ENCODE measurements at regions not wholly inside any gene's neighbourhood (a gene's known extent, or its start where the extent isn't known, plus 50 kb on each side); places are given as distances from the start of the nearest gene placed in this dataset.

DNA sequence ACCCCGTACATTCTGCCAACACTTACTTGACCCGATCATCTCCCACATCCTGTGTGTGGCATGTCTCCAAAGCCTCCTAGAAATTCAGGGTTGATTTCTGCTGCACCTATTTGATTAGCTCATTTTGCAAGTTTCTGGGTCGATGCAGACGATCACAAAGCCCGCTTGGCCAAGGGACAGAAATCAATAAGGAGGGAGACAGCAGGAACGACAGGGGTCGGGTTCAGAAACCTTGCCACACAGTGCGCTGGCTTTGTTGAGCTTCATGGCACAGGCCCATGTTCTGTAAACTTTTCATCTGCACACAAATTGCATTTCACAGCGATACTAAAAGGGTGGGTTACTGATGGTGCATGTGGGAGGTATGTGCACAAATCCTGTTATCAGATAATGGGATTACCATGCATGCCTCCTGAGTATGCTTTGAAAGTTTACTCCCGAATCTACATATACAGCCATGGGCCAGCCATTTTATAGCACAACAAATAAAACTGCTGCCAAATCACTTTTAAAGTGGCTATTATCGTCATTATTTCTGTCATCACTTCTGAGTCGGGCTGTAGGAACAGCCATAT is 95.9 kb upstream of the ATP11B start:
- H3K9me2 ChIP-seq (ENCODE audit: insufficient read depth) = no peaks in the 10 kb centered on the region
- no peak for DNase-seq
- POLR2A ChIA-PET (ENCODE audit: unreplicated experiment) = no interaction called here
- H3K4me1 ChIP-seq (replicated peaks; ENCODE audit: insufficient read depth) = no peaks in the 10 kb centered on the region
- no peaks in the 10 kb centered on the region for H3F3A ChIP-seq (ENCODE audit: insufficient read depth, low read depth)
- BruUV-seq (replicated peaks) = no TSS peak
- H3K4me3 ChIP-seq = no peak overlapping the region
- no peak overlapping the region for H3K4me2 ChIP-seq
- H3K9me3 ChIP-seq (ENCODE audit: insufficient read depth, low read depth) = no peaks in the 10 kb centered on the region
- H3K79me2 ChIP-seq (ENCODE audit: low read depth) = no peaks in the 10 kb centered on the region
- no peak overlapping the region for H3K27ac ChIP-seq
- intact Hi-C loops (cut with micrococcal nuclease; ENCODE audit: unreplicated experiment) = no loop called here
- no peaks in the 10 kb centered on the region for H3K36me3 ChIP-seq (ENCODE audit: low read depth)
- TF ChIP-seq, protein P1, sequence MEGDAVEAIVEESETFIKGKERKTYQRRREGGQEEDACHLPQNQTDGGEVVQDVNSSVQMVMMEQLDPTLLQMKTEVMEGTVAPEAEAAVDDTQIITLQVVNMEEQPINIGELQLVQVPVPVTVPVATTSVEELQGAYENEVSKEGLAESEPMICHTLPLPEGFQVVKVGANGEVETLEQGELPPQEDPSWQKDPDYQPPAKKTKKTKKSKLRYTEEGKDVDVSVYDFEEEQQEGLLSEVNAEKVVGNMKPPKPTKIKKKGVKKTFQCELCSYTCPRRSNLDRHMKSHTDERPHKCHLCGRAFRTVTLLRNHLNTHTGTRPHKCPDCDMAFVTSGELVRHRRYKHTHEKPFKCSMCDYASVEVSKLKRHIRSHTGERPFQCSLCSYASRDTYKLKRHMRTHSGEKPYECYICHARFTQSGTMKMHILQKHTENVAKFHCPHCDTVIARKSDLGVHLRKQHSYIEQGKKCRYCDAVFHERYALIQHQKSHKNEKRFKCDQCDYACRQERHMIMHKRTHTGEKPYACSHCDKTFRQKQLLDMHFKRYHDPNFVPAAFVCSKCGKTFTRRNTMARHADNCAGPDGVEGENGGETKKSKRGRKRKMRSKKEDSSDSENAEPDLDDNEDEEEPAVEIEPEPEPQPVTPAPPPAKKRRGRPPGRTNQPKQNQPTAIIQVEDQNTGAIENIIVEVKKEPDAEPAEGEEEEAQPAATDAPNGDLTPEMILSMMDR (conservative IDR thresholded peaks at IDR 0.05) = no peak
- TF ChIP-seq EZH2 (IDR thresholded peaks at IDR 0.05; ENCODE audit: low read depth) = no peak
- no peaks in the 10 kb centered on the region for H3K27me3 ChIP-seq (ENCODE audit: insufficient read depth, low read depth)
- no peak overlapping the region for H2AFZ ChIP-seq
- no peaks in the 10 kb centered on the region for H4K20me1 ChIP-seq (ENCODE audit: insufficient read depth)
- CTCF ChIA-PET = no interaction called here

DNA sequence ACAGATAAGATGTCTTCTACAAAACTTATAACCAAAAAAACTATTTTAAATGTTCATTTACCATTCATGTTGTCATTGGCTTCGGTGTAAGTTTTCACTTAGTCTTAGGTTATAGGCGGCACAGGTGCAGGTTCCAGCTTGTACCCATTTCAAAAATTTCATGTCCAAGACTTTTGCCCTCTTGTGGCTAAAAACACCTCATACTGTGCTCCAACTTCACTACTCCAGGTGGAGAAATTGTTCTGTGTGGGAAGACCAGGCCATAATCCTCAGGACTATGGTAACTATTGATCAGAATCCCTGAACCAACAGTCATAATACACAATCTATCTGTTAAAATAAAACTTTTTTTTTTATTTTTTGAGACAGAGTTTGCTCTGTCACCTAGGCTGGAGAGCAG is 95.2 kb upstream of the ATP11B start:
- Histone ChIP-seq H3K36me3 (ENCODE audit: low read depth) (no peaks in the 10 kb centered on the region), H3K4me1 (replicated peaks; ENCODE audit: insufficient read depth) (no peaks in the 10 kb centered on the region; the same call in 1 of the 2 replicates), H3K27ac (no peak overlapping the region), H3K9me2 (ENCODE audit: insufficient read depth) (no peaks in the 10 kb centered on the region), H2AFZ (no peak overlapping the region), H4K20me1 (ENCODE audit: insufficient read depth) (no peaks in the 10 kb centered on the region), H3K4me2 (no peak overlapping the region), H3K9me3 (ENCODE audit: insufficient read depth, low read depth) (no peaks in the 10 kb centered on the region), H3K4me3 (no peak overlapping the region), H3F3A (ENCODE audit: insufficient read depth, low read depth) (no peaks in the 10 kb centered on the region), H3K79me2 (ENCODE audit: low read depth) (no peaks in the 10 kb centered on the region), H3K27me3 (ENCODE audit: insufficient read depth, low read depth) (no peaks in the 10 kb centered on the region)
- CTCF ChIA-PET = no interaction called here
- POLR2A ChIA-PET (ENCODE audit: unreplicated experiment) = no interaction called here
- TF ChIP-seq, protein P1 (conservative IDR thresholded peaks at IDR 0.05) = no peak
- TF ChIP-seq EZH2 (IDR thresholded peaks at IDR 0.05; ENCODE audit: low read depth) = no peak
- DNase-seq = no peak
- intact Hi-C loops (cut with micrococcal nuclease; ENCODE audit: unreplicated experiment) = no loop called here
- BruUV-seq (replicated peaks) = no TSS peak

DNA sequence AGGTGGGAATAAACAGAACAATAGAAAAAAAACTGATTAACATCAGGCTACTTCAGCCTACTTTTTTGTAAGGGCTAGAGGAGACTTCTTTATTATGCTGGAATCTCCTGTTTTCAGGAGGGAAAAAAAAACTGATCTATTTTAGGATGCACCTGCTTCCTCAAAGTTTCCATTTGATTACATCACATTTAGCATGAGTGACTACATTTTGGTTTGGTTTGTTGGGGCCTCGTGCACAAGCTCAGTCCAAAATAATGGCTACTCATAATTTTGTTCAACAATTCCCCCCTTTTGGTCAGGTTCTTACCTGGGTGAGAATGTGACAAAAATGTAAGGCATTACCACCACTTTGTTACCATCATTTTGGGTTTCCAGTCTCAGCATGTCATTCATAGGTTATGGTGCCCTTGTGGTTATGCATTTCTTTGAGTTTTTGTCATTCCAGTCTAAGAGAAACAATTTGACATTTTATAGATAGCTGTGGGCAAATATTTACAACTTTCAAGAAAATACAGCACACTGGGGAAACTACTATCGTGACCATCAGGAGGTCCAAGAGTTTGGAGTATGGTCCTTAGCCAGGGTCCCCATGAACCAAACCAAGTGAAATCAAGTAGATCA is 93.6 kb upstream of the ATP11B start:
- TF ChIP-seq EZH2 (IDR thresholded peaks at IDR 0.05; ENCODE audit: low read depth) = no peak
- TF ChIP-seq, protein P1 (conservative IDR thresholded peaks at IDR 0.05) = no peak
- Histone ChIP-seq H4K20me1 (ENCODE audit: insufficient read depth) (no peaks in the 10 kb centered on the region), H3K4me3 (no peak overlapping the region), H3K4me2 (no peak overlapping the region), H3K27ac (no peak overlapping the region), H3K4me1 (replicated peaks; ENCODE audit: insufficient read depth) (peaks cover 7% of the 10 kb centered on the region; the same call in 1 of the 2 replicates), H3K9me3 (ENCODE audit: insufficient read depth, low read depth) (no peaks in the 10 kb centered on the region), H3K27me3 (ENCODE audit: insufficient read depth, low read depth) (no peaks in the 10 kb centered on the region), H3F3A (ENCODE audit: insufficient read depth, low read depth) (no peaks in the 10 kb centered on the region), H3K9me2 (ENCODE audit: insufficient read depth) (no peaks in the 10 kb centered on the region), H3K36me3 (ENCODE audit: low read depth) (no peaks in the 10 kb centered on the region), H2AFZ (no peak overlapping the region), H3K79me2 (ENCODE audit: low read depth) (no peaks in the 10 kb centered on the region)
- no TSS peak for BruUV-seq (replicated peaks)
- DNase-seq = no peak
- CTCF ChIA-PET = no interaction called here
- intact Hi-C loops (cut with micrococcal nuclease; ENCODE audit: unreplicated experiment) = no loop called here
- POLR2A ChIA-PET (ENCODE audit: unreplicated experiment) = no interaction called here

Measured in PC-9 (cell line).